Stimulated activated CD4-positive, alpha-beta T cell treated with anti-CD3 and anti-CD28 coated beads, Interleukin-15, amount 100 ng/mL, for 48 hours (primary cell): ENCODE measurements at regions not wholly inside any gene's neighbourhood (a gene's known extent, or its start where the extent isn't known, plus 50 kb on each side); places are given as distances from the start of the nearest gene placed in this dataset.

Source experiments
- DNase-seq, 2 donors: peaks; one replicate each; pipeline ENCODE4 v3.0.0-alpha.2; 2020; ENCODE audit warnings: low read depth in 2 of 2

DNA sequence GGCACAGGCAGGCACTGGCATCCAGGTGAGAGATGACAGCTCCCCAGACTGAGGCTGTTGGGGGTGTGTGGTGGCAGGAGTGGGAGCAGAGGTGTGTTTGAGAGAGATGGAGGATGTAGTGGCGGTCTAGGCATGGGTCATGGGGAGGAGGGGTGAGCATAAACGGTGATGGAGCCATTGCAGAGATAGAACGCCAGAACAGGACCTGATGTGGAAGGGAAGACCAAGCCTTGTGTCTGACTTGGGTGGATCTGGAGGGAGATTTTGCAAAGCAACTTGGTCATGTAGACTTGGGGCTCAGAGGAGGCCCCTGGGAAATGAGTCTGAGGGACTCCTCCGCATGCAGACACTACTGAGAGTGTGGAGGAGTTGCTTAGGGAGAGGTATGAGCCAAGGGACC lies 50.0 kb upstream of the CLDN5 start:
- DNase-seq, result no peak

- peak; percentile 62 to 67 for DNase-seq
Measured at GRCh38 chr22:19576460-19577421, 52.5 kb upstream of the CLDN5 start.

GRCh38 chr22:19577422-19577966 lies 53.3 kb upstream of the CLDN5 start:
- DNase-seq, result no peak

DNA sequence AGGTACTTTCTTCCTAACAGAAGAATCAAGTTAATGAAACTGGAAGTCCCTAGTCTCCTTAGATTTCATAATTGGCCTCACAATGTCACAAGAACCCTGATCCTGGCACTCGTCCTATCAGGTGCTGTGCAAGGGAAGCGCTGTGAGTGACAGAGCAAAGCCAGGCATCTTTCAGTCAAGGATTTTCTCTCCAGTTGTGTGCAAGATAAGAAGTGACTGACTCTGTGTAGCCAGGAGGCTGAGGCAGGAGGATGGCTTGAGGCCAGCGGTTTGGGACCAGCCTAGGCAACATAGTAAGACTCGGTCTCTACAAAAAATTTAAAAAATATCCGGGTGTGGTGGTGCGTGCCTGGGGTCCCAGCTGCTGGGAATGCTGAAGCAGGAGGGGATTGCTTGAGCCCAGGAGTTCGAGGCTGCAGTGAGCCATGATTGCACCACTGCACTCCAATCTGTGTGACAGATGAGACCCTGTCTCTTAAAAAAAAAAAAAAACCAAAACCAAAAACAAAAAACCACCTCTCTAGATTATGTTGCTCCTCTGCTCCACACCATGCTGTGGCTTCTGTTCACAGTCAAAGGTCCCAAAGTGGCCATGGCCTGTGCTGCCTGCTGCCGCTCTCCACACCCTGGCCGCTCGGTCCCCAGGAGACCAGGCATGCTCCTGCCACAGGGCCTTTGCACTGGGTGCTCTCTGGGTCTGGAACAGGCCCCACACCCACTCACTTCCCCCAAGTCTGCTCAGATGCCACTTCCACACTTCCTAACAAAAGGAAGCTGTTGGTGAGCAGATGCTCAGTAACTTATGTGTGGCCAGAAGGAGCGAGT lies 54.2 kb upstream of the CLDN5 start:
- DNase-seq, result no peak

DNA sequence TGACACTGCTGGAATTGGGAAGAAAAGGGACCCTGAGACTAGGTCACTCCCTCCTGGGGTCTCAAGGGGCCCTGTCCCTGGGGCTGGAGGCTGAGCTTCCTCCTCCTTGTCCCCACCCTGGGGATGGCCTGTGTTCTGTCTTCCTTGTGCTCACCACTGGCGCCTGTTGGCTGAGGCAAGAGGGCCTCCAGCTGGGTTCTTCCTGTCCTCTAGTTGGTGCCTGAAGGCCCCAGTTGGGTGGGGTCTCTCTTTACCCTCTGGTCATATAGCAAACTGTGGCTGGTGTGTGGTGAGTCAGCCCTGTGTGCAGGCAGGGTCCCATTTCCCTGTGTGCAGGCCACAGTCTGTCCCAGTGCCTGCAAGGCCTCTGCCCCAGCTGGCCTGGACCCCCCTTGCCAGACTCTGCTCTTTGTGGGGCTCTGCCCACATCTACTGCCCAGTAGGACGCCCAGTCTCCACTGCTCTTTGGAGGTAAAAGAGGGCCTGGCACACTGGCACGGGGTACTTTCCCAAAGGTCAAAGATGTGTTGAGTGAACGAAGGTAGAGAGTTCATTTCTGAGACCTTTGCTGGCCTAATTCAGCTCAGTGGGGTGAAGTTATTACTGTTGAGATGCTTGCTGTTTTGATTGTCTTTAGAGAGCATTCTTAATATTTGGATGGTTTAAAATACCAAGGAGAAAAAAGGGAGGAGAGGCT lies 55.1 kb upstream of the CLDN5 start:
- peak in 1 of 2 donors; percentile 6 for DNase-seq

DNA sequence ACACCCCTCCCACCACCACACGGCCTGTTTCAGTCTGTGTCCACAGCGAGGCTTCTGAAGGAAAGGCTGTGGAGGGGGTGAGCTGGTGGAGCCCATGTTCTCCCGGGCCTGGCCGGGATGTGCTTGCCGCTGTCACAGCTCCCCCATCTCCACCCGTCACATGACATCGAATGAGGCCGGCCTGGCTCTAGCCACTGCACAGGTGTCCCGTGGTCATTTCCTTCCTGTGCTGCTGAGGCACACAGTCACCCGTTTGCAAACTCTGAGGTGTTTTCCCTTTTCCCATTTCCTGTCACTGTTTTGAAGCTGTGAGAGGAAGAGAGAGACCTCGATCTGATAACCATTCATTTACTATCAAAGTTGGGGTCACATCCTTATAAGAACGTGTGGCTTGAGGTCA lies 55.7 kb upstream of the CLDN5 start:
- peak; percentile 9 to 10 for DNase-seq

DNA sequence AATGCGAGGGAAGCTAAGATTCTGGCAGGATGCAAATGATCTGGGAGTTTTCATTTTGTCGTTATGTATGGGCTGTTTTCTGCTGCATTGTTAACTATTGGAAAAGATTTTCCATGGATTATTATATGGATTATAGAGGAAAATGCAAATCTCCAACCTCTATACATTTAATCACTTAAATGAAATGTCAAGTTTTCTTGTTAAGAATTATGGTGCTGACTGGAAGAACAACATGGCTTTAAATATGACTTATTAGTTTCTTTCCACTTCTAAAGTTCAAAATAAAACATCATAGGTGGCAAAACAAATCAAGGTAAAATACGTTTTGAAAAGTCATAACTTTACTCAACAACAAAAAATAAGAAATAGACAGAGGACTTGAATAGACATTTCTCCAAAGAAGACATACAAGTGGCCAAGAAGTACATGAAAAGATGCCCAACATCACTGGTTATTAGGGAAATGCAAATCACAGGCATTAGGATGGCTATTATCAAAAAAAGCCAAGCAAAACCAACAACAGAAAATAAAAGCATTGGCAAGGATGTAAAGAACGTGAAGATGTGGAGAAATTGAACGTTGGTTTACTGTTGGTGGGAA lies 56.2 kb upstream of the CLDN5 start:
- DNase-seq, result no peak

- DNase-seq, result no peak
Measured at GRCh38 chr22:19582033-19582693, 58.0 kb upstream of the CLDN5 start.

GRCh38 chr22:19586922-19587684 lies 62.9 kb upstream of the CLDN5 start:
- DNase-seq, result no peak

DNA sequence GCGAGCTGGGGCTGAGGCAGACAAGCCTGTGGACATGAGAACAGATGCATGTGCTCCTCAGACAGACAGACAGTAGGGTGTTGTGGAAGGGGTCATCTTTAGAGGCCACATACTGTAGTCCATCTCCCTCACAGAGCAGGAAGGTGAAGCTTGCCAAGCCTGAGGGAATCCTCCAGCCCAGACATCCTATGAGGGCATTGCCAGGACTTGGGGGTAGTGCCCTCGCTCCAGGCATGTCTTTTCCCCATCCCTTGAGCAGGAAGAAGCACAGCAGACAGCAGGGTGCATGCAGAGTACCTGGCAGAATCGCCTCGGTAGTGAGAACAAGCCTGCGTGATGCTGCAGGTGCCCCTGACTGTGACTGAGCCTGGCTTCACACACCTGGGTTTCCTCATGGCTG lies 66.5 kb upstream of the CLDN5 start:
- no peak for DNase-seq

GRCh38 chr22:19591568-19591967 lies 67.4 kb upstream of the CLDN5 start:
- no peak for DNase-seq

- DNase-seq, result no peak
Measured at GRCh38 chr22:19592464-19592863, 68.3 kb upstream of the CLDN5 start.

- DNase-seq, result no peak
Measured at GRCh38 chr22:19593991-19594569, 69.9 kb upstream of the CLDN5 start.

DNA sequence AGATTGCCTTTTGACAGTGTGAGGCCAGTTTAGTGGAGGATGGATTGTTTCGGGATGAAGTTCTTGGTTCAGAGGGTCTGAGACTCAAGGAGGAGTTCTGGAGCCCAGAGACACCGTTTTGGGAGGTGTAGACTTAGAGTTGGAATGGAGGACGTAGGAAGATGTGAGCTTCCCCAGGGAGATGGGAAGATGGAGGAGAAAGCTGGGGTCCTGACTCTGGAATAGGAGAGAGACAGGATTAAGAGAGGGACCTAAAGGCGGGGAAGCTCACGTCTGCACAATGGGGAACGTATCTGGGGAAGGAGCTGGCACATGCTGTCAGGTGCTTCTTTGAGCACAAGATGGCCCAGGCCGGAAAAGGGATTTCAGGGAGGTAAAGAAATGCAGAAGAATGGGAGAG lies 71.3 kb upstream of the CLDN5 start:
- no peak for DNase-seq

DNA sequence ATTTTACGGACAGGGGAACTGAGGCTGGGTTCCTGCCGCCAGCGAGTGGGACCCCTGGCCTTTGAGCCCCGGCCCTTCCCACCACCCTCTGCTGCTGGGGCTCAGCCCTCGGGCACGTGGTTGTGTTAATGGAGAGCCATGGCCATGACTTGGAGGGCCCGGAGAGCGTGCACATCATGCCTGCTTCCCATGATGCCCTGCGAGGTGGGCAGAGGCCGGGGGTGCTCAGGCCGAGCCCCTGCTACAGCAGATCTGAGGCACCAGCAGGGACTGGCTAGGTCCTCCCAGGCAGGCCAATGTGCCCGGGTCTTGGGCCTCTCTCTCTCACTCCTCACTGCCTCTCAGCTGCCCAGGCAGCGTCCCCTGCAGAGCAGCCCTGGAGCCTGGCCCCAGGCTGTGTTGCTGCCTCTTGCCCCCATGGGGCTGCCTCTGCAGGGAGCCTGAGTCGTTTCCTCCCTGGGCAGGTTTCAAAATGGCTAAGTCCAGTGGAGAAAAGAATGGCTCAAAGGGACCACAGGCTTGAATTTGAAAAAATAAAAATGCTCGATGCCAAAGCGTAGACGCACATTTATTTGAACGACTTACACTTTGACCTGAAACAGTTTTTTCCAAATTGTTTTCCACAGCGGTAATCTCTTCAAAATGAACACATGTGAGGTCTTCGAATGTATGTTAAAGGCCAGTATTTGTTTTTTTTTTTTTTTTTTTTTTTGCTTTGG lies 72.6 kb upstream of the CLDN5 start:
- DNase-seq, result no peak

DNA sequence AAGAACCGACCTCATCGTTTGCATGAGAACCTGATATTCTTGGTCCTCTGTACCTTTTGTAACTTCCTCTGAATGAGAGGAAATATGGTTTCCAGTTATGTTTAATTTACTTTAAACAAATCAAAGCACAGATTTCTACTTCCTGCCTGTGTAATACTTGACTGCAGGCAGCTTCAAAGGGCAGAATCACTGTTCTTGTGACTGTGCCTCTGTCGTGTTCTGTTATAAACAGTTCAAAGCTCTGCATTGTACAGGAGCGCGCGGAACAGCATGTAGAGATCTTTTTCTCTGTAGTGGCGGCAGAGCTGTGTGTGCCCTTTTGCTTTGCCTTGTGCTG lies 73.2 kb upstream of the CLDN5 start:
- DNase-seq, result no peak

GRCh38 chr22:19598054-19598855 lies 74.0 kb upstream of the CLDN5 start:
- no peak for DNase-seq

GRCh38 chr22:19599004-19599403 lies 74.8 kb upstream of the CLDN5 start:
- DNase-seq, result no peak
